ENCODE measurements at regions not wholly inside any gene's neighbourhood (a gene's known extent, or its start where the extent isn't known, plus 50 kb on each side); places are given as distances from the start of the nearest gene placed in this dataset.
A peak's percentile ranks its signal among the peaks of the same experiment; 100 is the strongest.

- no peak for DNase-seq
These were observed 77.5 kb upstream of the RIPOR2 start for GRCh38 chr6:25013246-25013645.

- no peak for DNase-seq
These were observed 78.6 kb upstream of the RIPOR2 start for GRCh38 chr6:25014369-25014768.

GRCh38 chr6:25014791-25015560, 79.2 kb upstream of the RIPOR2 start:
- peak; percentile 67 for DNase-seq

GRCh38 chr6:25016014-25016720, 80.4 kb upstream of the RIPOR2 start:
- DNase-seq = no peak

GRCh38 chr6:25017486-25017885, 81.7 kb upstream of the RIPOR2 start:
- DNase-seq = no peak

- peak; percentile 80 for DNase-seq
These were observed 82.3 kb upstream of the RIPOR2 start for GRCh38 chr6:25017932-25018567.

GRCh38 chr6:25018568-25018954, 82.8 kb upstream of the RIPOR2 start:
- no peak for DNase-seq

- no peak for DNase-seq
These were observed 86.4 kb upstream of the RIPOR2 start for GRCh38 chr6:25022140-25022553.

GRCh38 chr6:25023781-25024180, 88.0 kb upstream of the RIPOR2 start:
- DNase-seq = no peak

- DNase-seq = no peak
These were observed 89.1 kb upstream of the RIPOR2 start for GRCh38 chr6:25024821-25025220.

GRCh38 chr6:25025248-25025918, 89.6 kb upstream of the RIPOR2 start:
- peak; percentile 31 for DNase-seq

- DNase-seq = peak; percentile 68
These were observed 90.2 kb upstream of the RIPOR2 start for GRCh38 chr6:25025919-25026301.

- peak; percentile 46 for DNase-seq
These were observed 91.0 kb upstream of the RIPOR2 start for GRCh38 chr6:25026723-25027122.

- peak; percentile 90 for DNase-seq
These were observed 91.6 kb upstream of the RIPOR2 start for GRCh38 chr6:25027221-25027916.

- no peak for DNase-seq
These were observed 92.6 kb upstream of the RIPOR2 start for GRCh38 chr6:25028328-25028727.

- no peak for DNase-seq
These were observed 97.2 kb upstream of the RIPOR2 start for GRCh38 chr6:25032934-25033333.

- DNase-seq = peak; percentile 36
These were observed 98.7 kb upstream of the RIPOR2 start for GRCh38 chr6:25034431-25034921.

GRCh38 chr6:25035174-25035511, 99.4 kb upstream of the RIPOR2 start:
- no peak for DNase-seq

GRCh38 chr6:25035512-25036435, 100.0 kb upstream of the RIPOR2 start:
- DNase-seq = peak; percentile 57

GRCh38 chr6:25036461-25036860, 100.7 kb upstream of the RIPOR2 start:
- DNase-seq = no peak

GRCh38 chr6:25038300-25038699, 102.5 kb upstream of the RIPOR2 start:
- DNase-seq = no peak

- DNase-seq = no peak
These were observed 103.2 kb upstream of the RIPOR2 start for GRCh38 chr6:25038999-25039398.

All from activated CD4-positive, alpha-beta T cell treated with anti-CD3 and anti-CD28 coated beads, Interleukin-2, amount 50 U/mL, for 16 hours (primary cell).